T-helper 1 cell (primary cell): ENCODE measurements at regions not wholly inside any gene's neighbourhood (a gene's known extent, or its start where the extent isn't known, plus 50 kb on each side); places are given as distances from the start of the nearest gene placed in this dataset.

ENCODE experiments used
- DNase-seq, 5 donors: peaks; one replicate each; pipeline ENCODE4 v3.0.0-alpha.2; 2012 to 2020

GRCh38 chr13:78420814-78421213, 182.5 kb downstream of the POU4F1 start:
- no peak for DNase-seq

GRCh38 chr13:78413887-78414553, 189.3 kb downstream of the POU4F1 start:
- DNase-seq, result no peak

- DNase-seq, result no peak
Measured at GRCh38 chr13:78410847-78411246, 192.5 kb downstream of the POU4F1 start.

GRCh38 chr13:78410164-78410563, 193.2 kb downstream of the POU4F1 start:
- no peak for DNase-seq

GRCh38 chr13:78409172-78409571, 194.2 kb downstream of the POU4F1 start:
- DNase-seq, result no peak

- DNase-seq, result no peak
Measured at GRCh38 chr13:78404846-78405360, 198.4 kb downstream of the POU4F1 start.

- DNase-seq, result no peak
Measured at GRCh38 chr13:78402708-78403400, 200.5 kb downstream of the POU4F1 start.

- DNase-seq, result no peak
Measured at GRCh38 chr13:78401873-78402707, 201.3 kb downstream of the POU4F1 start.

GRCh38 chr13:78398743-78399410, 204.5 kb downstream of the POU4F1 start:
- no peak for DNase-seq

- no peak for DNase-seq
Measured at GRCh38 chr13:78393286-78394142, 209.8 kb downstream of the POU4F1 start.

GRCh38 chr13:78383899-78384298, 219.5 kb downstream of the POU4F1 start:
- DNase-seq, result no peak

GRCh38 chr13:78383071-78383484, 220.3 kb downstream of the POU4F1 start:
- DNase-seq, result no peak

GRCh38 chr13:78382491-78382890, 220.9 kb downstream of the POU4F1 start:
- DNase-seq, result no peak

GRCh38 chr13:78376822-78377221, 226.5 kb downstream of the POU4F1 start:
- DNase-seq, result no peak

GRCh38 chr13:78376033-78376432, 227.3 kb downstream of the POU4F1 start:
- no peak for DNase-seq

- DNase-seq, result no peak
Measured at GRCh38 chr13:78372581-78372980, 230.8 kb downstream of the POU4F1 start.

GRCh38 chr13:78370231-78370630, 233.1 kb downstream of the POU4F1 start:
- no peak for DNase-seq

- DNase-seq, result no peak
Measured at GRCh38 chr13:78364711-78365110, 238.6 kb downstream of the POU4F1 start.

- DNase-seq, result no peak
Measured at GRCh38 chr13:78341032-78341431, 262.3 kb downstream of the POU4F1 start.

- DNase-seq, result no peak
Measured at GRCh38 chr13:78339927-78340326, 263.4 kb downstream of the POU4F1 start.

- DNase-seq, result no peak
Measured at GRCh38 chr13:78334059-78334458, 269.3 kb downstream of the POU4F1 start.

GRCh38 chr13:78326633-78327032, 276.7 kb downstream of the POU4F1 start:
- DNase-seq, result no peak
